ENCODE measurements at regions not wholly inside any gene's neighbourhood (a gene's known extent, or its start where the extent isn't known, plus 50 kb on each side); places are given as distances from the start of the nearest gene placed in this dataset.

- Histone ChIP-seq H3K27me3 (no peaks in the 10 kb centered on the region), H3K27ac (no peak overlapping the region), H3K4me1 (ENCODE audit: insufficient read depth) (no peaks in the 10 kb centered on the region), H3K4me3 (no peak overlapping the region), H3K36me3 (no peaks in the 10 kb centered on the region), H3K9me3 (no peaks in the 10 kb centered on the region)
- WGBS, 3 donors = 66 to 76% (median 71%) methylated on average over 2 of the region's 2 CpGs
- intact Hi-C loops (cut with DNase I) = no loop called here
- TF ChIP-seq, protein P1, sequence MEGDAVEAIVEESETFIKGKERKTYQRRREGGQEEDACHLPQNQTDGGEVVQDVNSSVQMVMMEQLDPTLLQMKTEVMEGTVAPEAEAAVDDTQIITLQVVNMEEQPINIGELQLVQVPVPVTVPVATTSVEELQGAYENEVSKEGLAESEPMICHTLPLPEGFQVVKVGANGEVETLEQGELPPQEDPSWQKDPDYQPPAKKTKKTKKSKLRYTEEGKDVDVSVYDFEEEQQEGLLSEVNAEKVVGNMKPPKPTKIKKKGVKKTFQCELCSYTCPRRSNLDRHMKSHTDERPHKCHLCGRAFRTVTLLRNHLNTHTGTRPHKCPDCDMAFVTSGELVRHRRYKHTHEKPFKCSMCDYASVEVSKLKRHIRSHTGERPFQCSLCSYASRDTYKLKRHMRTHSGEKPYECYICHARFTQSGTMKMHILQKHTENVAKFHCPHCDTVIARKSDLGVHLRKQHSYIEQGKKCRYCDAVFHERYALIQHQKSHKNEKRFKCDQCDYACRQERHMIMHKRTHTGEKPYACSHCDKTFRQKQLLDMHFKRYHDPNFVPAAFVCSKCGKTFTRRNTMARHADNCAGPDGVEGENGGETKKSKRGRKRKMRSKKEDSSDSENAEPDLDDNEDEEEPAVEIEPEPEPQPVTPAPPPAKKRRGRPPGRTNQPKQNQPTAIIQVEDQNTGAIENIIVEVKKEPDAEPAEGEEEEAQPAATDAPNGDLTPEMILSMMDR (IDR thresholded peaks at IDR 0.05) = no peak
- no peak for TF ChIP-seq EP300 (IDR thresholded peaks at IDR 0.05)
- DNase-seq = no peak
Observed at GRCh38 chr4:79645942-79646341, 237.9 kb upstream of the GK2 start.

- Histone ChIP-seq H3K4me3 (no peak overlapping the region), H3K9me3 (no peaks in the 10 kb centered on the region), H3K27me3 (no peaks in the 10 kb centered on the region), H3K36me3 (no peaks in the 10 kb centered on the region), H3K27ac (no peak overlapping the region), H3K4me1 (ENCODE audit: insufficient read depth) (no peaks in the 10 kb centered on the region)
- no peak for DNase-seq
- TF ChIP-seq, protein P1 (IDR thresholded peaks at IDR 0.05) = no peak
- intact Hi-C loops (cut with DNase I) = no loop called here
- 90 to 98% (median 95%) methylated on average over 1 of the region's 1 CpG for WGBS, 3 donors
Observed at GRCh38 chr4:79638735-79639134, 230.7 kb upstream of the GK2 start.

GRCh38 chr4:79636991-79637390 is 229.0 kb upstream of the GK2 start:
- no peak overlapping the region for H3K27ac ChIP-seq
- DNase-seq = no peak
- H3K27me3 ChIP-seq = no peaks in the 10 kb centered on the region
- WGBS, 3 donors = 85 to 88% (median 86%) methylated on average over 1 of the region's 1 CpG
- H3K4me3 ChIP-seq = no peak overlapping the region
- TF ChIP-seq, protein P1 (IDR thresholded peaks at IDR 0.05) = no peak
- TF ChIP-seq POLR2A (IDR thresholded peaks at IDR 0.05) (no peak), EP300 (IDR thresholded peaks at IDR 0.05) (no peak)
- H3K4me1 ChIP-seq (ENCODE audit: insufficient read depth) = no peaks in the 10 kb centered on the region
- no peaks in the 10 kb centered on the region for H3K36me3 ChIP-seq
- intact Hi-C loops (cut with DNase I) = no loop called here
- no peaks in the 10 kb centered on the region for H3K9me3 ChIP-seq

GRCh38 chr4:79634111-79634510 is 226.1 kb upstream of the GK2 start:
- no peaks in the 10 kb centered on the region for H3K27me3 ChIP-seq
- intact Hi-C loops (cut with DNase I) = no loop called here
- no peak overlapping the region for H3K4me3 ChIP-seq
- 79 to 83% (median 81%) methylated on average over 9 of the region's 9 CpGs for WGBS, 3 donors
- H3K9me3 ChIP-seq = no peaks in the 10 kb centered on the region
- TF ChIP-seq POLR2A (IDR thresholded peaks at IDR 0.05) (no peak), EP300 (IDR thresholded peaks at IDR 0.05) (no peak)
- TF ChIP-seq, protein P1 (IDR thresholded peaks at IDR 0.05) = no peak
- H3K36me3 ChIP-seq = no peaks in the 10 kb centered on the region
- no peak for DNase-seq
- no peak overlapping the region for H3K27ac ChIP-seq
- H3K4me1 ChIP-seq (ENCODE audit: insufficient read depth) = no peaks in the 10 kb centered on the region

DNA sequence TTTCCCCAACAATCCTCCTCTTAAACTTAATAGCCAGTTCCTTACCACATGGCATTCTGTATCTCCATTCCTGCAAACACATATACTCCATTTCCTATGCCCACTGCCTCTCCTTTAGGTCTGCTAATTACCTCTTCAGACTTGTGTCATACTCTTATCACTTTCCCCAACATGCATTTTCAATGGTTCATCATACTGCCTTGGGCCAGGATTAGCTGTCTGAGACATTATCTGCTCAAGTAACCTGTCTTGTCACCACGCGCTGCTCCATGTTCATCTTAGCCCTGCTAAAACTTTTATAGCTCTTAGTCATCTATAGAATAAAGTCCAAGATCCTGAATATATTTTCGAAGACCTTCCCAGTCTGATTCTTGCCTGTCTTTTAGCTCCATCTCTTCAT is 224.1 kb upstream of the GK2 start:
- no peaks in the 10 kb centered on the region for H3K9me3 ChIP-seq
- TF ChIP-seq POLR2A (IDR thresholded peaks at IDR 0.05) (no peak), EP300 (IDR thresholded peaks at IDR 0.05) (no peak)
- TF ChIP-seq, protein P1 (IDR thresholded peaks at IDR 0.05) = no peak
- H3K27ac ChIP-seq = no peak overlapping the region
- no peak overlapping the region for H3K4me3 ChIP-seq
- 92 to 96% (median 95%) methylated on average over 3 of the region's 3 CpGs for WGBS, 3 donors
- H3K27me3 ChIP-seq = no peaks in the 10 kb centered on the region
- no peaks in the 10 kb centered on the region for H3K36me3 ChIP-seq
- DNase-seq = no peak
- intact Hi-C loops (cut with DNase I) = no loop called here
- H3K4me1 ChIP-seq (ENCODE audit: insufficient read depth) = no peaks in the 10 kb centered on the region

Data from ovary (tissue), 7 donors.